IPS DF 6.9 (cell line): ENCODE measurements at regions not wholly inside any gene's neighbourhood (a gene's known extent, or its start where the extent isn't known, plus 50 kb on each side); places are given as distances from the start of the nearest gene placed in this dataset.

Experiments used
- DNase-seq: peaks from one replicate; pipeline ENCODE4 v3.0.0-alpha.2; 2013; ENCODE audit warnings: low read depth, low spot score
- H3K27ac ChIP-seq: one replicate; pipeline ENCODE4 v1.5.1; 2013; ENCODE audit warnings: low read length, control low read depth
- H3K27me3 ChIP-seq: 2 replicates; pipeline ENCODE4 v1.6.1; 2013; ENCODE audit warnings: mild to moderate bottlenecking, low read length; ENCODE audit not compliant: control insufficient read depth, insufficient read depth
- H3K36me3 ChIP-seq: 2 replicates; pipeline ENCODE4 v1.6.1; 2013; ENCODE audit warnings: low read length; ENCODE audit not compliant: control insufficient read depth, insufficient read depth
- H3K4me1 ChIP-seq: 2 replicates; pipeline ENCODE4 v1.6.1; 2013; ENCODE audit warnings: low read length; ENCODE audit not compliant: control insufficient read depth, insufficient read depth
- H3K4me3 ChIP-seq: 2 replicates; pipeline ENCODE4 v1.5.1; 2013; ENCODE audit warnings: mild to moderate bottlenecking, low read length
- H3K9me3 ChIP-seq: 2 replicates; pipeline ENCODE4 v1.6.1; 2013; ENCODE audit warnings: low read length, inconsistent platforms; ENCODE audit not compliant: control insufficient read depth, insufficient read depth
- WGBS: extraction: QIAGEN DNeasy Blood & Tissue Kit; methylation state at CpG from one replicate; pipeline ENCODE4 v1.1.7; 2013; ENCODE audit warnings: mixed read lengths, missing lambda C conversion rate; ENCODE audit not compliant: insufficient read length, insufficient coverage; 5-methylcytosine and 5-hydroxymethylcytosine counted together

DNA sequence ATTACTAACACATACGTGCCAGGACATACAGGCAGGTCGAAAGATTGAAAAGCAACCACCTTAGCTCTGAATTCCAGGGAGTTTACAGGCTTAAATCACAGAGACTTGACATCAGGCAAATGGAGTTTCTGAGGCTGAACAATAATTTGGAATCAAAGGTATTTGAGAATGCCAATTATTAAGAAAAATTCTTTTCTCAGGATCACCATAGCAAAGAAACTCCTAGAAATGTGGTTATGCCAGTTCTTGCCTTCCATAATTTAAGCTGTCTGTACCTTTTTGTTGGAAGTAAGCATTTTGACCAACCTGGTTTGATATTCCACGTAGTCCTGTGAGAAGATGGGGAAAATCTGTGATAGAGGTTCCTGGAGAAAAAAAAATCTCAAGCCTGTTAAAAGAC is 312.4 kb upstream of the SMARCA2 start:
- DNase-seq: no peak
- H3K27me3 ChIP-seq: no peaks in the 10 kb centered on the region
- WGBS: no CpG with 5 or more reads among the region's 3 CpGs

DNA sequence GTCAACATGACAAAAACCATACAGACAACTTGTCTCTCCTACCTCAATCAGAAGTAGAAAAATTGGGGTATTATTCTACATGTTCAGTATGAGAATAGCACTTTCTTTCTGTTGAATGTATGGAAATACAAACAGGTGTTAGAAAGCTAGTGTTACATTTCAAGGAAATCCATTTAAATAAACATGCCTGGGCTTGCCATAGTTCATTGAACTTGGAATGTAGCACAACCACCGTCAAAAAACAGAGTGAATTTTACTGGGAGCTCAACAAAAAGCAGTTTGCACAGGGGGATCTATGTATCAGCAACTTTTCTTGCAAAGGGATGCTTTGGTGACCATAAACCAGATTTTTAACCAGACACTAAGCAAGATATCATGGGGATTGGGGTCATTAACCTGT is 307.9 kb upstream of the SMARCA2 start:
- H3K4me3 ChIP-seq: no peak overlapping the region
- H3K9me3 ChIP-seq: no peaks in the 10 kb centered on the region
- no peaks in the 10 kb centered on the region for H3K4me1 ChIP-seq
- DNase-seq: no peak
- H3K36me3 ChIP-seq: no peaks in the 10 kb centered on the region
- H3K27me3 ChIP-seq: no peaks in the 10 kb centered on the region
- H3K27ac ChIP-seq: no peak overlapping the region
- WGBS: no CpG with 5 or more reads among the region's 1 CpG

More for the DNA sequence above, 312.4 kb upstream of the SMARCA2 start:
- Histone ChIP-seq H3K36me3 (no peaks in the 10 kb centered on the region), H3K9me3 (no peaks in the 10 kb centered on the region), H3K27ac (no peak overlapping the region), H3K4me1 (no peaks in the 10 kb centered on the region), H3K4me3 (no peak overlapping the region)

DNA sequence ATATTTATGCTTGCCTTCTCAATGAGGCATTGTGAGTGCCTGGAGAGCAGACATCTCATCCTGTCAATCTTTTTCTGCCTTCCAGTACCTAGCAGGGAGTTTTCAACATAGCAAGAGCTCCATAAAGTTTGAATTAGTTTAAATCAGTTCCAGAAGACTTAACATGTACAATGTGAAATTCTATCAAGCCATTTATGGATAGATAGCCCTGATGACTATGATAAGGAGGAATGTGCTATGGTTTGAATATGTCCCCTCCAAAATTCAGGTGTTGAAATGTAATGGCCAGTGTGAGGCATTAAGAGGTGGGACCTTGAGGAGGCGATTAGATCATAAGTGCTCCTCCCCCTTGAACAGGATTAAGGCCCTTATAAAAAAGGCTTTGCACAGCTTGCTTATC is 306.9 kb upstream of the SMARCA2 start:
- Histone ChIP-seq H3K4me3 (no peak overlapping the region), H3K36me3 (no peaks in the 10 kb centered on the region), H3K27ac (no peak overlapping the region), H3K27me3 (no peaks in the 10 kb centered on the region), H3K9me3 (no peaks in the 10 kb centered on the region), H3K4me1 (no peaks in the 10 kb centered on the region)
- WGBS: no CpG with 5 or more reads among the region's 1 CpG
- no peak for DNase-seq

DNA sequence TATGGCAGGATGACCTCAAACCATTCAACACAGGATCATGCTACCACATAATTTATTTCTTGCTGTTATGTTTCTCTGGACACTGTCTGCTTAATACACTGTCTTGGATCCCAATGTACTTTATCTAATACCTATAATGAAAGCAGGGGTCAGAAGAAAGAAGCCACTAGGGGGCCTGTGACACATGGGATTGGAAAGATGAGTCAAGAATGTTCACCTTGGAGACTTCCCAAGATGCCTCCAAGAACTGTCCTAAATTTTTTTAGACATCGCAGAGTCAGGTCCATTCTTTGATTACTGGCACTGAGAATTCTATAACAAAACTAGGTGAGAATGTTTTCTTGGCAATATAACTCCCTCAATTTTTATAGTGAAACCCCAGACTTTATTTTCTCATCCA is 305.8 kb upstream of the SMARCA2 start:
- H3K4me3 ChIP-seq: no peak overlapping the region
- no peaks in the 10 kb centered on the region for H3K4me1 ChIP-seq
- H3K27me3 ChIP-seq: no peaks in the 10 kb centered on the region
- WGBS: no CpG with 5 or more reads among the region's 1 CpG
- no peak for DNase-seq
- H3K27ac ChIP-seq: no peak overlapping the region
- no peaks in the 10 kb centered on the region for H3K9me3 ChIP-seq
- no peaks in the 10 kb centered on the region for H3K36me3 ChIP-seq

DNA sequence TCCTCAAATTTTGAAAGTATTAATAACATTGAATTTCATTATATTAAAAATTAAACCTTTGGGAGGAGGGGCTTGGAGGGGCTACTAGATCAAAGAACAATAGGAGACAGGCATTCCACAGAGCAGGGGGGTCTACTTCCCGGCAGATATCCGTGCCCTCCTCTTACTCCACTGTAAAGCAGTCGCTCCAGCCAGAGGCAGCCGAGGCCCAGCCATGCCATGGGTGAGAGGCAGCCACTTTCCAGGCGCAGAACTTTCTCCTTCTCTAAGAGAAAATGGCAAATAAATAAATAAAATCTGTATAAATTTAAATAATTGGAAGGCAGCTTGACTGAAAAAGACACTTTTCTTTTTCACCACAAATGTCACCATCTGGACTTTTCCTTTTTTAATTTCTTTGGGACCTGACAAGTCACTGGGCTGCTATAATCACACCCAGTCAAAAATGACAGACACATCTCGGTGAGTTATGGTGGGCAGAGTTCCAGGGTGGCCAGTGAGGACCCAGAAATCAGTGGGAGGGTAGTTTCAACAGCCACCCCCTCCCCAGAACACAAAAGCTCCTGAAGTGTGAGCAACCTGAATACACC is 302.2 kb upstream of the SMARCA2 start:
- no peak for DNase-seq
- Histone ChIP-seq H3K4me1 (no peaks in the 10 kb centered on the region), H3K27me3 (no peaks in the 10 kb centered on the region), H3K27ac (no peak overlapping the region), H3K36me3 (no peaks in the 10 kb centered on the region), H3K4me3 (no peak overlapping the region), H3K9me3 (no peaks in the 10 kb centered on the region)
- no CpG with 5 or more reads among the region's 6 CpGs for WGBS

DNA sequence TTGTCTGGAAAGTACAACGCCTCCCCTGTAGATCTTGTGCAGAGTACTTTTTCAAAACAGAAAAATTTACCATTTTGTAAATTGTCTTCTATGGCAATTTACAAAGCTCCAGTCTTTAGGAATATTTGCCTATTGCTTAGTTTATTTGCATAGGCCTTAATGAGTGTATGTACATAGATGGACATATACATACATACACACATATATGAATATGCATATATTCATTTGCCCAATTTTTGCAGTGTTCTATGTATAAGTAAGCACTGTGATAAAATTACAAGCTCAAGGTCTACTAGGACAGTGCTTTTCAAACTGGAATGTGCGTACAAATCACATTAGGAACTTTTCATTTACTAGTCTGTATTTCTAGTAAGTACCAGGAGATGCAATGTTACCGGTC is 301.3 kb upstream of the SMARCA2 start:
- H3K4me3 ChIP-seq: no peak overlapping the region
- DNase-seq: no peak
- no peaks in the 10 kb centered on the region for H3K9me3 ChIP-seq
- no peaks in the 10 kb centered on the region for H3K4me1 ChIP-seq
- H3K27ac ChIP-seq: no peak overlapping the region
- H3K27me3 ChIP-seq: no peaks in the 10 kb centered on the region
- H3K36me3 ChIP-seq: no peaks in the 10 kb centered on the region
- WGBS: no CpG with 5 or more reads among the region's 3 CpGs

DNA sequence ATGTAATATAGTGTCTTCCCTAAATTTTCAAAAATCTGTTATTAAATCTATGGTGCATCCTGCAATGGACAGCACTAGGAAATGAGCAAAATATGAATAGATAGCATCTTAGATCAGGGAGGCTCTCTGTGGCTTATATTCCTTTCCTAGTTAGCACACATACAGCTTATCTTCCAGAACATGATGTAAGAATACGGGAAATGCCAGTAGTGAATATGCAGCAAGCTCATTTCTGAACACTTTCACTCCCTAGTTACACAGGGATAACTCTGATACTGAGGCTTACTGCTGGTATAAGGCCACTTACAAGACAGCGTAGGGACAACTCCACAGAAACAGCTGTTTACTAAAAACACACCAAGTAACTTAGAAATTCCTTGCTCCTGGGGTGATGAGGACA is 297.3 kb upstream of the SMARCA2 start:
- no peak for DNase-seq

DNA sequence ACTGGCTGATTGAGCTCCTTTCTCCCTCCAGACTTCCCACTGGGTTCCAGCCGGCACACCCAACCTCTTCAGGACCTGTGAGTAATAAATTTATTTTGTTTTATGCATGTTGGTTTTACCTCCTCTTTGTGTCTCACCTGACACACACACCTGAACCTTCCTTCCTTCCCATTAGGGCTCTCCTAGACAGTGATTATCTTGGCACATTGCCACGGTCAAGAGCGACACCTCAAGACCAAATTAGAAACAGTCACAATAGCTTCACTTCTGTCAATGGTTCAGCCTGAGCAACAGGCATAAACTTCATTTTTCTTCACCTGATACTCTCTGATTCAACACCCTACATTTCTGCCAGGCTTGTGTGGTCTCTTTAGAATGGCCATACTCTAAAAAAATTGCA is 296.3 kb upstream of the SMARCA2 start:
- H3K27me3 ChIP-seq: no peaks in the 10 kb centered on the region
- DNase-seq: no peak
- WGBS: no CpG with 5 or more reads among the region's 3 CpGs
- H3K4me3 ChIP-seq: no peak overlapping the region
- no peaks in the 10 kb centered on the region for H3K9me3 ChIP-seq
- no peaks in the 10 kb centered on the region for H3K4me1 ChIP-seq
- H3K27ac ChIP-seq: no peak overlapping the region
- no peaks in the 10 kb centered on the region for H3K36me3 ChIP-seq

More for the DNA sequence above, 297.3 kb upstream of the SMARCA2 start:
- H3K27ac ChIP-seq: no peak overlapping the region
- no peak overlapping the region for H3K4me3 ChIP-seq
- no peaks in the 10 kb centered on the region for H3K27me3 ChIP-seq
- no peaks in the 10 kb centered on the region for H3K9me3 ChIP-seq
- WGBS: no CpG with 5 or more reads among the region's 2 CpGs
- H3K4me1 ChIP-seq: no peaks in the 10 kb centered on the region
- no peaks in the 10 kb centered on the region for H3K36me3 ChIP-seq

DNA sequence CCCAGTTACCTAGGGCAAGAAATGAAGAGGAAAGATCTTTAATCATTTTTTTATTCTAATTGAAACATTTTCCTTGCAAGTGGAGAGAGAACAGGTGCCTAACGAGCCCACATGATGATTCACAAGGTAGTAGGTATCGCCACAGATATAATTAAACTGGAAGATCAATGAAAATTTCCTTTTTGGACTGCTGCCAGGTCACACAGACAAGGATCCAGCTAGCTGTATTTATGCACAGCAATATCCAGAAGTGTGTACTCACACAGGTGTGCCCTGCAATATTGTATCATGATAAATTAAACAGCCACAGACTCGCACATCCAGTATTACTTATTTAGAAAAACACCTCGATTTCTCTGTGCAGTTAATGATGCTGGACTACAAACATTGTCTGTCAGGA is 294.0 kb upstream of the SMARCA2 start:
- WGBS: no CpG with 5 or more reads among the region's 4 CpGs
- Histone ChIP-seq H3K27me3 (no peaks in the 10 kb centered on the region), H3K9me3 (no peaks in the 10 kb centered on the region), H3K36me3 (no peaks in the 10 kb centered on the region), H3K27ac (no peak overlapping the region), H3K4me1 (no peaks in the 10 kb centered on the region), H3K4me3 (no peak overlapping the region)
- DNase-seq: no peak

DNA sequence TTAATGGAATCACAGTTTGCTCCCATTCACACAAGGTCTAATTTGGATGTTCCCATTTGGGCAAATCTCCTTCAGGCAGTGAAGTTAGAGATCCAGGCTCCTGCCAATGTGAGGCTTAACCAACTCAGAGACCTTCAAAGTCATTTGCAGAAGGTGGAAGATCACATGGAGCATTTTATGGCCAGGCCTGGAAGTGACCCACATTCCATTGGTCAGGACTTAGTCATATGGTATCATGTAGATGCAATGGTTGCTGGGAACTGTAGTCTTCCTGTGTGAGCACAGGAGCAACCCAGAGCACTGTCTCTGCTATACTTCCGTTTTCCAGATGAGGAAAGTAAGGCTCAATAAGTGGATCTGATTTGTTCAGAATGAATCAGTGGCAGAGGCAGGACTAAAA is 292.7 kb upstream of the SMARCA2 start:
- no peaks in the 10 kb centered on the region for H3K36me3 ChIP-seq
- no CpG with 5 or more reads among the region's 1 CpG for WGBS
- no peak for DNase-seq

DNA sequence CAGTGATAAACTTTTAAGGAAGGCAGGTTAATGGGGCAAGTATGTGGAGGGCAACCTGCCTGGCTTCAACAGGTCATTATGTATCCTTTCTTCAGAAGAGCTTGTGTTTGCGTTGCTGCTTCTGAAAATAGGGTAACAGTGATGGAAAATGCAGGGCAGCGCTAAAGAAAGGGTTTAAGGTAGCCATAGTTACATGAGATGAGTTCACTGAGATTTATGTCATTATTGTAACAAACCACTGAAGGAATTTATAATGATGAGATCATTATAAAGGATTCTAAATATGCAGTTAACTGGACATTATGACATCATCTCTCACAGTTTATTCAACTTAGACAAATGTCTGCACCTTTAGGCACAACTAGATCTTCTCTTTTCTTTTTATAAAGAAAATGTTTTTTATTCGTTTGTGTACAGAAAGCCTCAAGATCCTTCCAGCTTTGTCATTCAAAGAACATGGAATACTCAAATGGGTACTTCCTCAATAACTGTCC is 291.6 kb upstream of the SMARCA2 start:
- Histone ChIP-seq H3K4me1 (no peaks in the 10 kb centered on the region), H3K27ac (no peak overlapping the region), H3K36me3 (no peaks in the 10 kb centered on the region), H3K4me3 (no peak overlapping the region), H3K27me3 (no peaks in the 10 kb centered on the region), H3K9me3 (no peaks in the 10 kb centered on the region)
- WGBS: no CpG with 5 or more reads among the region's 3 CpGs
- DNase-seq: no peak

More for the DNA sequence above, 292.7 kb upstream of the SMARCA2 start:
- Histone ChIP-seq H3K27ac (no peak overlapping the region), H3K9me3 (no peaks in the 10 kb centered on the region), H3K27me3 (no peaks in the 10 kb centered on the region), H3K4me1 (no peaks in the 10 kb centered on the region), H3K4me3 (no peak overlapping the region)
